ENCODE measurements at regions not wholly inside any gene's neighbourhood (a gene's known extent, or its start where the extent isn't known, plus 50 kb on each side); places are given as distances from the start of the nearest gene placed in this dataset.

DNA sequence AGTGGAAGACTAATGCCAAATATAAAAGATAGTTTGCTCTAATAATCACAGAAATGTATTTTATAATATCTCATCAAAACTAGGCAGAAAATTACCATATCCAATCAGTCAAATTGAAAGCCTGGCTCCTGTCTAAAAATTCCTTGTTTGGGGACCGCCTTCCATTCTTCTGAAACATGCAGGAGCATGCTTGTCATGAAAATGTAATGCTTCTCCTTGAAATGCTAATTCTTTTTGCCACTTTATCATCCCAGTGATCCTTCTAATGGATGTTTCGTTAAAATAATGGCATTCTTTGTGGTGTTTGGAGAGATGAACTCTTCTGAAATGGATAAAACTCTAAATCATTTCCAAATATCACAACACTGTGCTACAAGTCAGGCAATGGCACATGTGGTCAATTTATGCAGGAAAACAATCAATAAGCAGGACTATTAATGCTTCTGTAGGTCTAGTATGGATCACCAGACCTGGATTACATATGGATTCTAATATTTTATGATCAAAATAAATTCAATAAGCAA lies 1039.1 kb upstream of the NXPH2 start:
- no peak for DNase-seq

GRCh38 chr2:139814458-139814857 lies 1034.3 kb upstream of the NXPH2 start:
- DNase-seq = no peak

DNA sequence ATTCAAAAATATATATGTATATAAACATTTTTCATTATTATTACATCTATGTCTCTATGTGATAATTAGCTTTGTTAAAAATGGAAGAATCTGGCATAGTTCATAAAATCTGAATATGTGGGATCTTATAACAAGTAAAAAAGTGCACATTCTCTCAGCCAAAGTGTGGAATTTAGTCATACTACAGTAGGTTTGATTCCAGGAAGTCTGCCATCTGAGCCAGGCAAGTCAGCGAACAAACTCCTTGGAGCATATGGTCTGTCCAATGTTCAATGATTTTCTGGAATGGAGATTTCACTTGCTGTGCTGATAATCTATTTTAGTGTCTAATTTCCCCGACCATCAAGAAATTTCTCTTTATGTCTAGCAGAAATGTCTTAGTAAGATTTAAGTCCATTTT lies 1033.2 kb upstream of the NXPH2 start:
- DNase-seq = no peak

GRCh38 chr2:139805441-139805840 lies 1025.3 kb upstream of the NXPH2 start:
- DNase-seq = no peak

DNA sequence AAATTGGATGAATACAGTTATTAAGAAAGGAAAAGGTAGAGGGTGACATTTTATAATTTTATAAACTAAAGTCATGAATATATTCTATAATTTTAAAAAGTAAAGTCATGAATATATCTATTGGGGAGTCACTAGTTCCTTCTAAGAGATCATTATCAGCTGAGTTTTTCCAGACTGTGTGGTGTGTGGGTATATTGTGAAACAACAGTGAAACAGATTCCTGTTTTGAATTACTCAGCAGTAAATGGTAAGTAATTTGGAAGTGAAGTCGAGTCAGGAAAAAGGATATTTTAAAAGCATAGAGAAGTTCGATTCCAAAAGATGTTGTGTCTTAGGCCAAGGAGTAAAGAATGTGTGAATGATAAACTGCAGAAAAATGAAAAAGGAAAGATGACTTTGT lies 1018.2 kb upstream of the NXPH2 start:
- DNase-seq = no peak

- DNase-seq = no peak
Observed at GRCh38 chr2:139790807-139791752, 1010.9 kb upstream of the NXPH2 start.

DNA sequence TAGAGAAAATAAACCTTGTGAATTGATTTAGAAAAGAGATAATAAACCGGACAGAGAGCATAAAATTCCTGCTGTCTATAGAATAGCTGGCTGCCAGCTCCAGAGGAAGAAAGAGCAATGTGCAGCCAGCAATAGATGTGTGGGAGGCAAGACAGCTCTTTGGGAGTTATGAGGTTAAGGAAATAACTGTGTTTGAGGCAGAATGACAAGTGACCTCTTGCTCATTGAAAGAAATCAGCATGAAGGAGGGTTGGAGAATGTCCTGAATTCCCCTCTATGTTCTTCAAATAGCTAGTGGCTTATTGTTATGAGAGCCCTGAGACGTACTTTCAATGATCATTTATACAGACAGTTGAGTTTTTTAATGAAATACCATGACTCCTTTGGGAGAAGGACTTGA lies 1009.9 kb upstream of the NXPH2 start:
- no peak for DNase-seq

- no peak for DNase-seq
Observed at GRCh38 chr2:139778732-139779131, 998.5 kb upstream of the NXPH2 start.

GRCh38 chr2:139773720-139774277 lies 993.6 kb upstream of the NXPH2 start:
- no peak for DNase-seq

- no peak for DNase-seq
Observed at GRCh38 chr2:139769633-139770032, 989.4 kb upstream of the NXPH2 start.

DNA sequence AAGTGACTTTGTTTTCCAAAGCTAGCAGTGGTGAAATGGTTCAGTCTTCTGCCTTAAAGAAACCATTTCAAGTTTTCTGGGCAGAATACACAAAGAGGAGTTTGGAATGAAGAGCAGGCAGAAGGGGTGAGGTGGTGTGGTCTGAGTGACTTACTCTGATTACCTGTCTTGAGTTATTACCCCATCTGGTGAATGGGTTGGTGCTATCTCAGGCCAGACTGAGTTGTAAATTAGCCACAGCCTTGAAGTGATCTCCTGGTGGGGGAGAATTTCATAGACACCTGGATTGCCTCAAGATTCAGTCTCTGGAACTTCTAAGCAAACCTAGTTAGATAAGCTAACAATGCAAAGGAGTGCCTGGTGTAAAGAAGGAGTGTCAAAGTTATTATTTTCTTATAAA lies 983.5 kb upstream of the NXPH2 start:
- no peak for DNase-seq

DNA sequence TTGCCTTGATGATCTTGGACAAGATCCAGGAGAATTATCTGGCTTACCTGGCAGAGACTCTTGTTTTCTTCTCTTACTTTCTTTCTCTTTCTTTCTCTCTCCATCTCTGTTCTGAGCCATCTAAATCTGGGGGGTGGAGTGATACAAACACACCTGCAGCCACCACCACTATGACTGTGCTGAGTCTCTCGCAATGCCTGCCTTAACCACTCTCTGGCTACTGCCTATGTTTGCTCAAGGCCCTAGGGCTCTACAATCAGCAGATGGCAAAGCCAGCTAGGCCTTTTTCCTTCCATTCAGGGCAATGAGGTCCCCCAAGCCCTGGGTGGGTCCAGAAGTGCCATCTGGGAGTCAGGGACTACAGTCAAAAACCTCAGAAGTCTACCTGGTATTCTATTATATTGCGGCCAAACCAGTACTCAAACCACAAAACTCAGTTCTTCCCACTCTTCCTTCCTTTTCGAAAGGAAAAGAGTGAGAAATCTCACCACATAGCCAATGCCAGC lies 978.9 kb upstream of the NXPH2 start:
- no peak for DNase-seq

DNA sequence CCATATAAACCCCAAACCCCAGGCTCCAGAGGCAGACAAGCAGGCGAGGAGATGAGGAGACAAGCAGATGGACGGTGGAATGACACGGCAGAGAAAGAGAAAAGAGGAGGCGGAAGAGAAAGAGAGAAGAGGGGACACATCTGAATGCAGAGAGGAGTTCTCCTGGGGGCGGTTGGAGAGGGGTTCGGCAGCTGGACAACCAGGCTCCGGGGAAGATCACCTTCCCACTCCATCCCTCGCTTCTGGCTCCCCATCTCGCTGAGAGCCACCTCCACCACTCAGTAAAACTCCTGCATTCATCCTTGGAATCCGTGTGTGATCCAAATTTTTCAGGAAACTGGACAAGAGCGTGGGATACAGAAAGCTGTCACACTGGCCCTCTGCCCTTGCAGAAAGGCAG lies 966.7 kb upstream of the NXPH2 start:
- no peak for DNase-seq

DNA sequence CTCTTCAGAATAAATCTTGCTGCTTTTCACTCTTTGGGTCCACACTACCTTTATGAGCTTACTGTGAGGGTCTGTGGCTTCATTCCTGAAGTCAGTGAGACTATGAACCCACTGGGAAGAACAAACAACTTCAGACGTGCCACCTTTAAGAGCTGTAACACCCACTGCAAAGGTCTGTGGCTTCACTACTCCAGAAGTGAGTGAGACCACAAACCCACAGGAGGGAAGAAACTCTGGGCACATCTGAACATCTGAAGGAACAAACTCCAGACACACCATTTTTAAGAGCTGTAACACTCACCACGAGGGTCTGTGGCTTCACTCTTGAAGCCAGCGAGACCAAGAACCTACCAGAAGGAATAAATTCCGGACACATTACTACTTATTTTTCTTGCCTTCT lies 964.1 kb upstream of the NXPH2 start:
- DNase-seq = no peak

DNA sequence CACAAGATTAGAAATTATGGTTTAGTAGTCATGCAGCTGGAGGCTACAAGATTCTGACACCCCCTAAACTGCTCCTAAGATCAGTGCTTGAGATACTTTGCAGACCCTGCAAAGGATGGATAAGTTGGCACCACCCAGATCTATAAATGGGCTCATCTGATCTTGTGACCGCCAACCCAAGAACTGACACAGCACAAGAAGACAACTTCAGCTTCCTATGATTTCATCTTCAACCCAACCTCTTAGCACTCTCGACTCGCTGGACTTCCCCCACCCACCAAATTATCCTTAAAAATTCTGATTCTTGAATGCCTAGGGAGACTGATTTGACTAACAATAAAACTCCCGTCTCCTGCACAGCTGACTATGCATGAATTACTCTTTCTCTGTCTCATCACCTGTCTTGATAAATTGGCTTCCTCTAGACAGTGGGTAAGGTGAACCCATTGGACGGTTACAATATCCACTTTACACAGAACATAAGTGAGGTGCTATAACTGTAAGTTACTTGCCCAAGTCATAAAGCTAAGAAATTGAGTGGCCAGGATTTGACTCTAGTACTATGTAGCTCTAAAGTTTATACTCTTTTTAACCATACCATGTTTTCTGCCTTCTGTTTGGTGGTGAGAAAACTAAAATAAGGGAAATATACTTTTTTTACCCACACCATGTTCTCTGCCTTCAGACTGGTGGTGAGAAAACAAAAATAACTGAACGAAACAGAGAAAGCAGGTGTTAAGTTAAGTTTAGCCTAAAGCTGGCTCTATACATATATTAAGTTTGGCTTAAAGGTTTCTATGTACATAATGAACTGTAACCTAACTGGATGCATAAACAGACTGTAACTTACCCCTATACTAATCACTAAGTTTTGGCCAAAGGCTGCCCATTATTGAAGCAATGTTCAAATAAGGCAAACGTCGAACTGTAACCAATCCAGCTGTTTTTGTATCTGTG lies 962.3 kb upstream of the NXPH2 start:
- DNase-seq = no peak

DNA sequence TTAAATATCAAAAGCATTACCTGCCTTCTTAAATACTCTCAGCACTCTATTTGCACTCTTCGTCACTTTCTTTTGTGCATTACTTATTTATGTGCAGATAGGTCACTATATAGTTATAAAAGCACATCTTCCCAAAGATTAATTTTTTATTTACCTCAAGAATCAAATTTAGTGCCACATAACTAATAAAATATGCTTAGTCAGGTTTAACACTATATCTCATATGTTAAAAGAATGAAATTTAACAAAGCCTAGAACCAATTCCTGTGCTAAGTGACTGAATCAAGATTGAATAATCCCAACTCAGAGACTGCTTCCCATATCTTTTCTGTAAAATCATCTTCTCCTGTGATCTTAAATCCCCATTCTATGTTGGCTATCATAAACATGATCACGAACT lies 957.5 kb upstream of the NXPH2 start:
- DNase-seq = no peak

DNA sequence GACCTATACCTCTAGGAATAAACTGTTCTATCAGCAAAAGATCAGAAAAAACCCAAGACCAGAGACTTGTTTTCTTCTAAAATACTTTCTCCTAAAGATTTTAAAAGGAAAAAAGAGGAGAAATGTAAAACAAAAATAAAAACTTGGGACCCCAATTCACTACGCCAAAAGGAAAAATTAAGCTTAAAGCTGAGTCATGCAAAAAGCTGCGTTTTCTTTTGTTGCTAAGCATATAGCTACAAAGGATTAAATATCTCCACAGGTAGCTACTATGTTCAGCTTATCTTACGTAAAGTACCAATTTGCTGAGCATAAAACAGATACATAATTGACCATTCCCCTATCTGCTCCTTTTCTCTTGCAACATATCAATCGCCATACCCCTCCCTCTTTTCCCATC lies 950.0 kb upstream of the NXPH2 start:
- no peak for DNase-seq

- DNase-seq = no peak
Observed at GRCh38 chr2:139721411-139721995, 941.3 kb upstream of the NXPH2 start.

DNA sequence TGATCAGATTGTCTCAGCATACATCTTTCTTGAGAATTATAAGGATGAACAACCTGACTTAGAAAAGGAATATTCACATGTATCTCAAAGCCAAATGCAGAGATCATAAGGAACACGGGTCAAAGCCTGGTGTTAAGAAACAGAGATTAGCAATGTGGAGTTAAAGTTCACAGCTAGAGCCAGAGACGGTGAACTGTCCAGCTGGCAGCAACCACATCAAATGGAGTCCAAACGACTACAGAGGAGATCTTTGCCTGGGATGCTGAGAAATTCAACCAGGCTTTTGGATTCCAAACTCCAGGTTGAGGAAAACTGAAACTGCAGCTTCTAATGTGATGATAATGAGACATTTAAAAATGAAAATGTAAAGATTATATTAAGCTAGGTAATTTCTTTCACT lies 939.9 kb upstream of the NXPH2 start:
- no peak for DNase-seq

DNA sequence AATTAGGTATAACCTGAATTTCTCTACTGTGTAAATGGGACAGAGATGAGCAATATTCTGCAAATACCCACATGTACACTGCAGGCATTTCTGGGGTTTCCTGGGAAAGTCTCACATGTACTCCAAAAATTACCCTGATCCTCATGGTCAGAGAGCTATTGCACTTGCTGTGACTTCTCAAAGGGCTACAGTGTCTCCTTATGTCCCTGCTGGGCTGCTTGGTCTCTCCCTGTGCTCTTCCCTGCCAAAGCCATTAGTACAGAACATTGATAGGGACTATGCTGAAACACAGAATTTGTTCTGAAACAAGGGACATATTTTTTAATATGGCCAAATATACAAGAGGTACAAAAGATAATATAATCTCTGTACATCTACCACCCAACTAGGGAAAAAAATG lies 924.4 kb upstream of the NXPH2 start:
- DNase-seq = no peak

DNA sequence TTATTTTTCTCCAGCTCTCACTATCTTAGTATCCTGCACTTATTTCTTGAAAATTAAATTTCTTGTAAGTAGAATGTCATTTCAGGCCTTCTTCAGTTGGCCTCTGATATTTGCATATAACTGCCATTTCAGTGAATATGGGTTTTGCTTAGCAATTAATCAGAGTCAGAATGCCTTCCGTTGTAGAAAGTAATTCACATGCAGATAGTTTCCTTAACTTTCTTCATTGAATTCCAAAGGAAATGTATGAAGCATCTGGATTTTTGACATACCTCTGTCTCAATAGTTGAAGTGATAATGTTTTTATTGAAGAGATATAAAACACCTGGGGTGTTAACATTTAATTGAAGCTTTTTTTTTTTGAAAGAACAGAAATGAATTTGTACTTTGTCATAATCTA lies 914.1 kb upstream of the NXPH2 start:
- no peak for DNase-seq

- no peak for DNase-seq
Observed at GRCh38 chr2:139686205-139686604, 906.0 kb upstream of the NXPH2 start.
